ENCODE measurements at regions not wholly inside any gene's neighbourhood (a gene's known extent, or its start where the extent isn't known, plus 50 kb on each side); places are given as distances from the start of the nearest gene placed in this dataset.

DNA sequence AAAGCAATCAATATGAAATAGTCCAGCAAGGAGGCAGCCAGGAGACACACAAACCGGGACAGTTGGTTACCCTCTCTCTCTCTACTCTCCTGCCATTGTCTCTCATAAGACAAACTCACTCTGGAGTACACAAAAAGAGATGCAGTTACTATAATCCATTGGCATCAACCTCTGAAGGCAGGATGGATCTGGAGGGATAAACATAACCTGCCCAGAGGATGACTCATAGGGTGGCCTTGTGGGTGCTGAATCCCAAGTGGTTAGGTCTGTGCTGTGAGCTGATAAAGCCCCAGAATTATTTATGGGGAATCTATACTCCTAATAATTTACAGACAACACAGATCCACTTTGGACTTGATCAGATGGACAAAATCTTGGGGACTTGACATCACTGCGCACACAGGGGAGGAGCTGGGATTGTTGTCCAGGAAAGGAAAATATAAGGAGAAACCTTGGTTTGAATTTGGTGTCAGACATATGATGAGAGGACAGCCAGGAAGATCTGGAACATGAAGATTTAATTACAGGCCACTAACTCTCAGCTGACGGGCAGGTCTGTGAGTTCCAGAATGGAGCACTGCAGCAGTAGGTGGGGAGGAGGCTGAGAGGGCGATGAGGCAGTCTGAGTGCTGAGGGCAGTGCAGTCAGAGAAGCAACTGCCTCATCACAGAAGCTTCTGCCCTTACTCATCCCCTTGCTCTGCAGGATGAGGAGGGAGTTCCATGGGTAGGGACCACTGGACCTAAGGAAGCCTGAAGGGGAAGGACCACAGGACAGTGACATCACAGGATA lies 113.9 kb upstream of the PRSS58 start:
- TF ChIP-seq CTCF (IDR thresholded peaks at IDR 0.05), result no peak
- TF ChIP-seq POLR2A (IDR thresholded peaks at IDR 0.05), result no peak
